ENCODE measurements at regions not wholly inside any gene's neighbourhood (a gene's known extent, or its start where the extent isn't known, plus 50 kb on each side); places are given as distances from the start of the nearest gene placed in this dataset.

DNA sequence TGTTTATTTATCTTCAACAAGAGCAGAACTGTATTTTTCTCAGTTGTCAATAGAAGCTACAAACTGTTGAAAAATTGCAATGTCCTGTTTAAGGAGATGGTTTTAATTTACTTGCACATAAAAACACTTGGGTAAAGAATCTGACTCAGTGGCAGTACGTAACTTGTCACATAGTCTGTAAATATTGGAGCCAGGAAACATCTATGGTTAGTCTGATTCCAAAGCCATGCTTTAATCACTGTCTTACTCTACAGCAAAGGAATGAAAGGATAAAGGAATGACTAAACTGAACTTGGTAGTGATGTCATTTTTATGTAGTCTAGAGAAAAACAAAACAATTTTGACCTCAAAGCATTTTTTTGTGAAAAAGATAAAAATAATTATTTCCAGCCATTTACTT lies 537.2 kb downstream of the STIM2 start:
- peak; percentile 1 for DNase-seq (ENCODE audit: low read depth)
- no peak overlapping the region for H3K4me3 ChIP-seq (ENCODE audit: low read depth, low read length)
- TF ChIP-seq, protein P1, sequence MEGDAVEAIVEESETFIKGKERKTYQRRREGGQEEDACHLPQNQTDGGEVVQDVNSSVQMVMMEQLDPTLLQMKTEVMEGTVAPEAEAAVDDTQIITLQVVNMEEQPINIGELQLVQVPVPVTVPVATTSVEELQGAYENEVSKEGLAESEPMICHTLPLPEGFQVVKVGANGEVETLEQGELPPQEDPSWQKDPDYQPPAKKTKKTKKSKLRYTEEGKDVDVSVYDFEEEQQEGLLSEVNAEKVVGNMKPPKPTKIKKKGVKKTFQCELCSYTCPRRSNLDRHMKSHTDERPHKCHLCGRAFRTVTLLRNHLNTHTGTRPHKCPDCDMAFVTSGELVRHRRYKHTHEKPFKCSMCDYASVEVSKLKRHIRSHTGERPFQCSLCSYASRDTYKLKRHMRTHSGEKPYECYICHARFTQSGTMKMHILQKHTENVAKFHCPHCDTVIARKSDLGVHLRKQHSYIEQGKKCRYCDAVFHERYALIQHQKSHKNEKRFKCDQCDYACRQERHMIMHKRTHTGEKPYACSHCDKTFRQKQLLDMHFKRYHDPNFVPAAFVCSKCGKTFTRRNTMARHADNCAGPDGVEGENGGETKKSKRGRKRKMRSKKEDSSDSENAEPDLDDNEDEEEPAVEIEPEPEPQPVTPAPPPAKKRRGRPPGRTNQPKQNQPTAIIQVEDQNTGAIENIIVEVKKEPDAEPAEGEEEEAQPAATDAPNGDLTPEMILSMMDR (conservative IDR thresholded peaks at IDR 0.05; ENCODE audit: low read depth, low read length), result no peak

DNA sequence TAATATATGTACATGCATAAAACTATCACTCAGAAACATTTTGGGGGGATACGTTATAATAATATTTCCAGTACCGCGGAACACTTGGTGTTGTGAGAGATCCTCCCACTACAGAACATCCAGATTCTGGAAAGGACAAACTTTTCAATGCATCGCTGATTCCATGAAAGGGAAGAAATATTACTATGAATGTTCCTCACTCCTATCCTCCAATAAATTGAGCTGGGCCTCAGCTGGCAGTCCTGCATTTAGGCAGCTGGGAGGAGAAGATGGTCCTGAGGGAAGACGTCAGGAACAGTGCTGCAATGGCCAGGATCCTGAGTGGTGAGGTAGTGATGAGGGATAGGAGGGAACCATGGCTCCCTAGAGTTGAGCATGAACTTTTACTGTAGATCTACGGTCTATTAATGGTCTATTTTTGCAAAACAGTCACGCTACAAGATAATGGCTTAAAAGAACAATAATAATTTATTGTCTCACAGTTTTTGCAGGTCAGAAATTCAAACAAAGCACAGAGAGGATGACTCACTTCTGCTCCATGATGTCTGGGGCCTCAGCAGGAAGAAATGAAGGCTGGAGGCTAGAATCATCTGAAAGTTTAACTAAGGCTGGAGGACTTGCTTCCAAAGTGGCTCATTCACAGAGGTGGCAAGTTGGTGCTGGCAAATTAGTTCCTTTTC lies 538.1 kb downstream of the STIM2 start:
- TF ChIP-seq, protein P1 (conservative IDR thresholded peaks at IDR 0.05; ENCODE audit: low read depth, low read length), result no peak
- H3K4me3 ChIP-seq (ENCODE audit: low read depth, low read length), result no peak overlapping the region
- DNase-seq (ENCODE audit: low read depth), result no peak

DNA sequence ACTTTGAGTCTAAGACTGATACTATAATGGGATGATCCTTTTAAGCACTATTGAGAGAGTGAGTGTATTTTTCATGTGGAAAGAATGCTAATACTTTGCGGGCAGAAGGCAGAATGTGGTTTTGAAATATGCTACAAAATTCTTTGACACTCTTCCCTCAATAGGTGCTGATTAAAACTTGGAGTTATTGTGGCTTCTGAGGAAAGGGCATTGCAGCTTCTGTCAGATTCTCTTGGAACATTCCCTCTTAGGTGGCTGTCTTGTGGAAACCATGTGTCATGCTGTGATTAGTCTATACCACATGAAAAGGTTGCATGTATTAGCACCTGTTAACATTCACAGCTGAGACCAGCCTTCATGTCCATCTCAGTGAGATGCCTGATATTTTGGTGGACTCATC lies 547.0 kb downstream of the STIM2 start:
- no peak overlapping the region for H3K4me3 ChIP-seq (ENCODE audit: low read depth, low read length)
- TF ChIP-seq, protein P1 (conservative IDR thresholded peaks at IDR 0.05; ENCODE audit: low read depth, low read length), result no peak
- DNase-seq (ENCODE audit: low read depth), result peak; percentile 1

DNA sequence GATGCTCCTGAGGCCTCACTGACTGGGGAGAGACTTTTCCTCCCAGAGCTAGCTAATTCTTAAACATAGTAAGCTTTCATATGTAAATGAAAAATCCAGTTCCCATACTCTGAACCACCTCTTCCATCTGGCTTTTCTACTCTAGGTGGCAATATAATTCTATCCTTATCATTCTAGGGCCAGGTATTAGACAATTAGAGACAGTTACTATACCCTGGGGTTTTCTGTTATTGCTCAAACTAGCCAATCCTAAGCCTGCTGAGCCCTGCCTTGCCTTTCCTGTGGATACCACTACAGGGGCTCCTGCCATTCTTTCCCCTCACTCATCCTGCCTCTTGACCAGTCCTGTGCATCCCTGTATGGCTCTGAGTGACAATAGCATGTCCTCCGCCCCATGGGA lies 552.0 kb downstream of the STIM2 start:
- TF ChIP-seq, protein P1 (conservative IDR thresholded peaks at IDR 0.05; ENCODE audit: low read depth, low read length), result no peak
- no peak overlapping the region for H3K4me3 ChIP-seq (ENCODE audit: low read depth, low read length)
- no peak for DNase-seq (ENCODE audit: low read depth)

DNA sequence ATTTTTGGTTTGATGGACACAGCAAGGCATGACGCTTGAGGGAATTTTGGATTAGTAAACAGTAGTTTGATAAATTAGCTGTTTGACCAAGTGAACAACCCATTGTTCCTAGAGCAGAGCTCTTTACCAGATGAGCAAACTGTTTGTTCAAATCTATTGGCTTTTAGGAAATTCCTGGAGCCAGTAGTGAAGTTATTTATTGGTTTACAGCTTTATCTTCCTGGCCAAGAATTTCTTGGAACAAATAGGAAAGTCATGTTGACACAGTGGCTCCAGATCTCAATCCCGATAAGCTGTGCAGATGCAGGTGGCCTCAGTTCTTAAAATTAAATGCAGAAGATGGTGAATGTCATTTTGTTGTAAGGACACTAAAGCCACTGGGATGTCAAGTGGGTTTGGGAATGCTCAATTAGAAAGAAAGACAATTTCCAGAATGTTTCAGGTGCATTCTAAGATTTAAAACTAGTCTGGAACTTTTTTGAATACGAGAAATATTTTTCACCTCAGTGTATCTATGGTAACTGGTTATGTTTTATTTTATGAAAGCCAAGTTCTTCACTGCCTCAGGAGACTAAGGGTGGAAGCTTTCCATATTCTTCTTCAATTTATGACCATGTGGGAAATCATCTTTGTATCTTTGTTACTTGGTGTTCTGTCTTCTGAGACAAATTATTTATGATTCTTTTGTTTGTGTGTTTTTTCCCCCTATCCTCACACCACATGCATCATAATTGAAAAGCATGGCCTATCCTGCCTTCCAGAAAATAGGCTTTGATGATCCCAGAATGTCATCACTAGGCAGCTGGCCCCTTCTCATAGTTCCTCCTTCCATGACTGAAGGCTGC lies 554.5 kb downstream of the STIM2 start:
- TF ChIP-seq, protein P1 (conservative IDR thresholded peaks at IDR 0.05; ENCODE audit: low read depth, low read length), result no peak
- DNase-seq (ENCODE audit: low read depth), result no peak

DNA sequence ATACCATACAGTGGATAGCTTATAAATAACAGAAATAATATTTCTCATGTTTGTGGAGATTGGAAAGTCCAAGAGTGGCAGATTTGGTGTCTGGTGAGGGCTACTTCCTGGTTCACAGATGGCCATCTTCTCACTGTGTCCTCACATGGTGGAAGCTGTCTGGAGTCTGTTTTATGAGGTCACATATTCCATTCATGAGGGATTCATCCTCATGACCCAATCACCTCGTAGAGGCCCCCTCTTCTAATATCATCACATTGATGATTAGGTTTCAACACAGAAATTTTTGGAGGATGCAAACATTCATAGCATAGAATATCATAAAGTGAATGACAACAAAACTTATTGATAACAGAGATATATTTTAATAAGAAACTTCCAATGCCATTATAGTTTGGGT lies 568.0 kb downstream of the STIM2 start:
- TF ChIP-seq, protein P1 (conservative IDR thresholded peaks at IDR 0.05; ENCODE audit: low read depth, low read length), result no peak
- no peak overlapping the region for H3K4me3 ChIP-seq (ENCODE audit: low read depth, low read length)
- DNase-seq (ENCODE audit: low read depth), result no peak

More for the DNA sequence above, 554.5 kb downstream of the STIM2 start:
- H3K4me3 ChIP-seq (ENCODE audit: low read depth, low read length), result no peak overlapping the region
